Fibroblast of villous mesenchyme (primary cell): ENCODE measurements at regions not wholly inside any gene's neighbourhood (a gene's known extent, or its start where the extent isn't known, plus 50 kb on each side); places are given as distances from the start of the nearest gene placed in this dataset.

Source experiments
- DNase-seq: peaks from one replicate; pipeline ENCODE4 v3.0.0-alpha.2; 2010; ENCODE audit warnings: low read depth
- H3K4me3 ChIP-seq: 2 replicates; pipeline ENCODE4 v1.5.1; 2011; ENCODE audit warnings: low read depth, mild to moderate bottlenecking, low read length
- CTCF ChIP-seq: IDR thresholded peaks from 2 replicates; pipeline ENCODE4 v1.5.1; 2012; ENCODE audit warnings: low read depth, mild to moderate bottlenecking, low read length; ENCODE audit not compliant: insufficient read depth

GRCh38 chr6:149147938-149148718 is 169.4 kb upstream of the TAB2 start:
- no peak for DNase-seq
- no peak for TF ChIP-seq CTCF
- no peak overlapping the region for H3K4me3 ChIP-seq

GRCh38 chr6:149149653-149150052 is 167.9 kb upstream of the TAB2 start:
- no peak overlapping the region for H3K4me3 ChIP-seq
- DNase-seq: no peak
- no peak for TF ChIP-seq CTCF

- H3K4me3 ChIP-seq: no peak overlapping the region
- no peak for TF ChIP-seq CTCF
- DNase-seq: no peak
Observed at GRCh38 chr6:149150301-149150700, 167.2 kb upstream of the TAB2 start.

GRCh38 chr6:149150801-149151398 is 166.6 kb upstream of the TAB2 start:
- TF ChIP-seq CTCF: no peak
- no peak for DNase-seq
- no peak overlapping the region for H3K4me3 ChIP-seq

- no peak overlapping the region for H3K4me3 ChIP-seq
- DNase-seq: no peak
- TF ChIP-seq CTCF: no peak
Observed at GRCh38 chr6:149152521-149152920, 165.0 kb upstream of the TAB2 start.

GRCh38 chr6:149153100-149153499 is 164.4 kb upstream of the TAB2 start:
- no peak overlapping the region for H3K4me3 ChIP-seq
- no peak for TF ChIP-seq CTCF

More at GRCh38 chr6:149153100-149153499, 164.4 kb upstream of the TAB2 start:
- DNase-seq: no peak
